ENCODE measurements at regions not wholly inside any gene's neighbourhood (a gene's known extent, or its start where the extent isn't known, plus 50 kb on each side); places are given as distances from the start of the nearest gene placed in this dataset.

DNA sequence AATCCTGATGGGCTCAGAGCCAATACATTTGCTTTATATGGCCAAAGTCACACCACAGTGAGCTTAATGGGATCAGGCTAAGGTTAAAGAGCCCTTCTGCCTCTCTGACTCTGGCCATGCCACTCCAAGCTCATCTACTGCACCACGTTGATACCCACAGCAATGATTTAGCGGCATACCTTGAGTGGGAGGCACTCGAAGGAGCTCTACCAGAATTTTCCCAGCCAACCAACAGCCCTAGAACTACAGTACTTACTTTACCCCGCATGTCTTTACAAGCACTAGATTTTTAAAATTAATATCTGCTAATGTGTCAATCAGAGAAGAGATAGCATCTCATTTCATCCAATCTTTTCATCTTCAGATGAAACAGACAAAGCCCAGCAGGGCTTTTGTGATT is 300.5 kb downstream of the GRIN2B start:
- Mint-ChIP-seq H3K4me1 (ENCODE audit: low read depth) (no peaks in the 10 kb centered on the region), H3K27ac (no peak overlapping the region), H3K4me3 (no peak overlapping the region), H3K9me3 (peaks cover 31% of the 10 kb centered on the region), H3K36me3 (ENCODE audit: low read depth) (no peaks in the 10 kb centered on the region), H3K27me3 (ENCODE audit: insufficient read depth) (no peaks in the 10 kb centered on the region)
- TF ChIP-seq, protein P1, sequence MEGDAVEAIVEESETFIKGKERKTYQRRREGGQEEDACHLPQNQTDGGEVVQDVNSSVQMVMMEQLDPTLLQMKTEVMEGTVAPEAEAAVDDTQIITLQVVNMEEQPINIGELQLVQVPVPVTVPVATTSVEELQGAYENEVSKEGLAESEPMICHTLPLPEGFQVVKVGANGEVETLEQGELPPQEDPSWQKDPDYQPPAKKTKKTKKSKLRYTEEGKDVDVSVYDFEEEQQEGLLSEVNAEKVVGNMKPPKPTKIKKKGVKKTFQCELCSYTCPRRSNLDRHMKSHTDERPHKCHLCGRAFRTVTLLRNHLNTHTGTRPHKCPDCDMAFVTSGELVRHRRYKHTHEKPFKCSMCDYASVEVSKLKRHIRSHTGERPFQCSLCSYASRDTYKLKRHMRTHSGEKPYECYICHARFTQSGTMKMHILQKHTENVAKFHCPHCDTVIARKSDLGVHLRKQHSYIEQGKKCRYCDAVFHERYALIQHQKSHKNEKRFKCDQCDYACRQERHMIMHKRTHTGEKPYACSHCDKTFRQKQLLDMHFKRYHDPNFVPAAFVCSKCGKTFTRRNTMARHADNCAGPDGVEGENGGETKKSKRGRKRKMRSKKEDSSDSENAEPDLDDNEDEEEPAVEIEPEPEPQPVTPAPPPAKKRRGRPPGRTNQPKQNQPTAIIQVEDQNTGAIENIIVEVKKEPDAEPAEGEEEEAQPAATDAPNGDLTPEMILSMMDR (IDR thresholded peaks at IDR 0.05) = no peak
- no peak for DNase-seq

DNA sequence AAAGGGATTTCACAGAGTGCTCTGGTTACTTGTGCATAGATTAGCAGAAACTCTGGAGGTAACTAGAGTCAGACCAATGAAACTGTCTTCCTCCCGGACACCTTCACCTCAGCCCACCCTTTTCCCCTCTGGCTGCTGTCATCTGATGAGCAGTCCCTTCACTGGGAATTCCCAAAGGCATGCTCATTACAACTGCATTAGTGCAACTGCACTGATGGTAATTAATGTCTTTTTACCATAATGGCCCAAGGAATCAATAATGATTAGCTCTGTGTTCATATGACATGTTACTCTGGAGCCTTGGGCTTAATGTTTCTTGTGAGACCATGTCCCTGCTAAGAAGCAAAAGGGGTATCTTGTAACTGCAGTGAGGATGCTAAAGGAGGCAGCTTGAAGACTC is 304.5 kb downstream of the GRIN2B start:
- H3K36me3 Mint-ChIP-seq (ENCODE audit: low read depth) = no peaks in the 10 kb centered on the region
- no peaks in the 10 kb centered on the region for H3K27me3 Mint-ChIP-seq (ENCODE audit: insufficient read depth)
- no peak overlapping the region for H3K27ac Mint-ChIP-seq
- TF ChIP-seq, protein P1 (IDR thresholded peaks at IDR 0.05) = no peak
- H3K4me3 Mint-ChIP-seq = no peak overlapping the region
- no peak for DNase-seq
- no peaks in the 10 kb centered on the region for H3K4me1 Mint-ChIP-seq (ENCODE audit: low read depth)
- peaks cover 61% of the 10 kb centered on the region for H3K9me3 Mint-ChIP-seq

DNA sequence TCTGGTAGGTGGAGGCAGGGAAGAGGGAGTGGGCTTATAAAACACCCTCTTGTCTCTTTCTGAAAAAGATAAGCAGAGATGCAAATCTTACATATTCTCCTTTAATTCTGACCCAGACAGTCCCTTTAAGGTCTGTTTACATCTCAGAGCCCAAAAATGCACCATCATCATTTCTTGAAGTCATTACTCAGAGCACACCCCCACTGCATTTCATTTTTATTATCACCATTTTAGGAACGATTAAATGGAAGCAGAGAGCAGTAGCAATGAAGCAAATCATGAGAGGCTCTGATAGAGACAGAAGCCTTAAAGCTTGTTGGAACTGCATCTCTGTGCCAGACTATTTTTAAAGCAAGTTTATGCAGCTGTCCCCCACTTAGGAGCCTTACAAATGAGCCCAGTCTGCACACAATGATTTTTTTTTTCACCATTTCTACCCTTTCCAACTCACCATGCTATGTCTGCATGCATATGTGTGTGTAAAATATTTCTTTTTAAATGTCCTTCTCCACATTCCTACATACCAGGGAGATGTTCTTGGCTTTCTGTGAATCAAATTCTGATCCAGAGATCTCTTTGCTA is 311.0 kb downstream of the GRIN2B start:
- Mint-ChIP-seq H3K36me3 (ENCODE audit: low read depth) (no peaks in the 10 kb centered on the region), H3K27ac (no peak overlapping the region), H3K4me3 (no peak overlapping the region), H3K4me1 (ENCODE audit: low read depth) (no peaks in the 10 kb centered on the region), H3K27me3 (ENCODE audit: insufficient read depth) (no peaks in the 10 kb centered on the region; the same call in 1 of the 2 replicates), H3K9me3 (peaks cover 41% of the 10 kb centered on the region)
- DNase-seq = no peak
- TF ChIP-seq, protein P1 (IDR thresholded peaks at IDR 0.05) = no peak

DNA sequence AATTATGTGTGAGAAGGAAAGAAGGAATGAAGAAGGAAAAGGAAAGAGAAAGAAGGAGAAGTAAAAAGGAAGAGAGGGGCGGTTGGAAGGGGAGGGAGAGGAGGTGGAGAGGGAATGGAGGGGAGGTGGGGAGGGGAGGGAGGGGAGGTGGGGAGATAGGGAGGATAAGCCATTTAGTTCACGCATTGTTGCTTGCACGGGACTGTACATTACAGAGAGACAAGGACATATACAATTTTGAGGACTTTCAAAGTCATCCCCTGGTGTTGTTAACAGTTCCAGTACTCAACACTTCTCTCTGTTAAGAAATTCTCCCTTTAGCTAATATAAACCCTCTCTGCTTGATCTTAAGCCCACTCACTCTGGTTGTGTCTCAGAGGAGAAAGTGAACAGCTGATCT is 312.5 kb downstream of the GRIN2B start:
- Mint-ChIP-seq H3K4me1 (ENCODE audit: low read depth) (no peaks in the 10 kb centered on the region), H3K36me3 (ENCODE audit: low read depth) (no peaks in the 10 kb centered on the region), H3K4me3 (no peak overlapping the region), H3K9me3 (peaks cover 28% of the 10 kb centered on the region), H3K27ac (no peak overlapping the region), H3K27me3 (ENCODE audit: insufficient read depth) (no peaks in the 10 kb centered on the region; the same call in 1 of the 2 replicates)
- TF ChIP-seq, protein P1 (IDR thresholded peaks at IDR 0.05) = no peak
- DNase-seq = no peak

DNA sequence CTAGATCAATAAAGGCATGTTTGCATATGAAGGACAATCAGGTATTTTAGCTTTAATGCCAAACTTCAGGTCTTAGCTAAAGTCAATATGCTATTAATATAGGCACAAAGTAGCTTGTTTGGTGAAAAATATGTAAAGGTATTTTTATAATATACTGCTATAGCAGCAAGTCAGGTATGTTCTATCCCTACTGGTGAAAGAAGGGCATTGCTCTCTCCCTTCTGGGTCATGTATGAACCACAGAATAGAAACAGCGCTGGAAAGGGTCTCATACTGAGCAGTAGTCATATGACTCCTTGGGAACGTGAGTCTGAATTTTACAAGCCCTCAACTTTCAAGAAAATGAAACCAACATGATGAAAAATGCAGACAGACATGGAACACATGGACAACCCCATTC is 314.6 kb downstream of the GRIN2B start:
- no peaks in the 10 kb centered on the region for H3K4me1 Mint-ChIP-seq (ENCODE audit: low read depth)
- no peak overlapping the region for H3K27ac Mint-ChIP-seq
- H3K36me3 Mint-ChIP-seq (ENCODE audit: low read depth) = no peaks in the 10 kb centered on the region
- TF ChIP-seq, protein P1 (IDR thresholded peaks at IDR 0.05) = no peak
- H3K27me3 Mint-ChIP-seq (ENCODE audit: insufficient read depth) = no peaks in the 10 kb centered on the region; the same call in 1 of the 2 replicates
- H3K4me3 Mint-ChIP-seq = no peak overlapping the region
- no peak for DNase-seq
- peaks cover 11% of the 10 kb centered on the region for H3K9me3 Mint-ChIP-seq

All from HFFc6 (cell line).